NB4 (cell line): ENCODE measurements at regions not wholly inside any gene's neighbourhood (a gene's known extent, or its start where the extent isn't known, plus 50 kb on each side); places are given as distances from the start of the nearest gene placed in this dataset.
A peak's percentile ranks its signal among the peaks of the same experiment; 100 is the strongest.

ENCODE experiments used
- DNase-seq: peaks from one replicate; pipeline ENCODE4 v3.0.0; 2010; ENCODE audit warnings: low read depth
- H3K4me3 ChIP-seq: one replicate; pipeline ENCODE4 v1.5.1; 2011; ENCODE audit warnings: mild to moderate bottlenecking, low read depth, low read length, moderate library complexity
- CTCF ChIP-seq: IDR thresholded peaks from one replicate; pipeline ENCODE4 v1.5.1; 2012; ENCODE audit warnings: low read depth, low read length
- MAX ChIP-seq: IDR thresholded peaks from 2 replicates; pipeline ENCODE4 v1.6.1; 2011; ENCODE audit warnings: low read depth, low read length
- MYC ChIP-seq: IDR thresholded peaks from 2 replicates; pipeline ENCODE4 v1.6.1; 2011; ENCODE audit warnings: low read depth, low read length
- POLR2A ChIP-seq: IDR thresholded peaks from 2 replicates; pipeline ENCODE4 v1.6.1; 2011; ENCODE audit warnings: mild to moderate bottlenecking; ENCODE audit not compliant: insufficient read length; ENCODE audit errors: extremely low read depth

GRCh38 chr3:82093641-82094040 lies 332.2 kb upstream of the GBE1 start:
- H3K4me3 ChIP-seq: no peak overlapping the region
- no peak for DNase-seq
- TF ChIP-seq CTCF: no peak
- no peak for TF ChIP-seq MAX
- no peak for TF ChIP-seq MYC
- TF ChIP-seq POLR2A: no peak

GRCh38 chr3:82088749-82089148 lies 327.3 kb upstream of the GBE1 start:
- H3K4me3 ChIP-seq: no peak overlapping the region
- peak; percentile 7 for DNase-seq
- TF ChIP-seq MAX: no peak
- TF ChIP-seq CTCF: no peak
- TF ChIP-seq POLR2A: no peak
- TF ChIP-seq MYC: no peak

- DNase-seq: no peak
- TF ChIP-seq POLR2A (no peak), CTCF (no peak)
- no peak overlapping the region for H3K4me3 ChIP-seq
These were observed 326.5 kb upstream of the GBE1 start for GRCh38 chr3:82087958-82088357.

GRCh38 chr3:82085851-82086475 lies 324.5 kb upstream of the GBE1 start:
- H3K4me3 ChIP-seq: no peak overlapping the region
- DNase-seq: no peak
- no peak for TF ChIP-seq CTCF
- no peak for TF ChIP-seq POLR2A
- no peak for TF ChIP-seq MAX
- no peak for TF ChIP-seq MYC

GRCh38 chr3:82085356-82085755 lies 323.9 kb upstream of the GBE1 start:
- DNase-seq: no peak
- TF ChIP-seq POLR2A (no peak), MYC (no peak), MAX (no peak), CTCF (no peak)
- H3K4me3 ChIP-seq: no peak overlapping the region

- no peak overlapping the region for H3K4me3 ChIP-seq
- DNase-seq: no peak
- no peak for TF ChIP-seq MYC
These were observed 323.4 kb upstream of the GBE1 start for GRCh38 chr3:82084824-82085223.
